NB4 (cell line): ENCODE measurements at regions not wholly inside any gene's neighbourhood (a gene's known extent, or its start where the extent isn't known, plus 50 kb on each side); places are given as distances from the start of the nearest gene placed in this dataset.

Experiments used
- DNase-seq: peaks from one replicate; pipeline ENCODE4 v3.0.0; 2010; ENCODE audit warnings: low read depth
- H3K4me3 ChIP-seq: one replicate; pipeline ENCODE4 v1.5.1; 2011; ENCODE audit warnings: mild to moderate bottlenecking, low read depth, low read length, moderate library complexity
- MYC ChIP-seq: IDR thresholded peaks from 2 replicates; pipeline ENCODE4 v1.6.1; 2011; ENCODE audit warnings: low read depth, low read length
- POLR2A ChIP-seq: IDR thresholded peaks from 2 replicates; pipeline ENCODE4 v1.6.1; 2011; ENCODE audit warnings: mild to moderate bottlenecking; ENCODE audit not compliant: insufficient read length; ENCODE audit errors: extremely low read depth
- TF ChIP-seq, protein P1 (sequence below): IDR thresholded peaks from 2 replicates; pipeline ENCODE4 v1.6.1; 2011; ENCODE audit warnings: low read depth, low read length
- TF ChIP-seq, protein P2 (sequence below): IDR thresholded peaks from one replicate; pipeline ENCODE4 v1.5.1; 2012; ENCODE audit warnings: low read depth, low read length

GRCh38 chr4:35175894-35176293 is 1068.4 kb downstream of the ARAP2 start:
- DNase-seq, result no peak
- TF ChIP-seq, protein P1, sequence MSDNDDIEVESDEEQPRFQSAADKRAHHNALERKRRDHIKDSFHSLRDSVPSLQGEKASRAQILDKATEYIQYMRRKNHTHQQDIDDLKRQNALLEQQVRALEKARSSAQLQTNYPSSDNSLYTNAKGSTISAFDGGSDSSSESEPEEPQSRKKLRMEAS, result no peak
- TF ChIP-seq MYC (no peak), POLR2A (no peak)
- TF ChIP-seq, protein P2, sequence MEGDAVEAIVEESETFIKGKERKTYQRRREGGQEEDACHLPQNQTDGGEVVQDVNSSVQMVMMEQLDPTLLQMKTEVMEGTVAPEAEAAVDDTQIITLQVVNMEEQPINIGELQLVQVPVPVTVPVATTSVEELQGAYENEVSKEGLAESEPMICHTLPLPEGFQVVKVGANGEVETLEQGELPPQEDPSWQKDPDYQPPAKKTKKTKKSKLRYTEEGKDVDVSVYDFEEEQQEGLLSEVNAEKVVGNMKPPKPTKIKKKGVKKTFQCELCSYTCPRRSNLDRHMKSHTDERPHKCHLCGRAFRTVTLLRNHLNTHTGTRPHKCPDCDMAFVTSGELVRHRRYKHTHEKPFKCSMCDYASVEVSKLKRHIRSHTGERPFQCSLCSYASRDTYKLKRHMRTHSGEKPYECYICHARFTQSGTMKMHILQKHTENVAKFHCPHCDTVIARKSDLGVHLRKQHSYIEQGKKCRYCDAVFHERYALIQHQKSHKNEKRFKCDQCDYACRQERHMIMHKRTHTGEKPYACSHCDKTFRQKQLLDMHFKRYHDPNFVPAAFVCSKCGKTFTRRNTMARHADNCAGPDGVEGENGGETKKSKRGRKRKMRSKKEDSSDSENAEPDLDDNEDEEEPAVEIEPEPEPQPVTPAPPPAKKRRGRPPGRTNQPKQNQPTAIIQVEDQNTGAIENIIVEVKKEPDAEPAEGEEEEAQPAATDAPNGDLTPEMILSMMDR, result no peak
- no peak overlapping the region for H3K4me3 ChIP-seq

GRCh38 chr4:35182451-35182850 is 1061.9 kb downstream of the ARAP2 start:
- TF ChIP-seq, protein P1, result no peak
- TF ChIP-seq POLR2A (no peak), MYC (no peak)
- TF ChIP-seq, protein P2, result no peak
- no peak for DNase-seq
- no peak overlapping the region for H3K4me3 ChIP-seq

GRCh38 chr4:35189988-35190613 is 1054.2 kb downstream of the ARAP2 start:
- no peak overlapping the region for H3K4me3 ChIP-seq
- TF ChIP-seq, protein P1, result no peak
- TF ChIP-seq POLR2A (no peak), MYC (no peak)
- TF ChIP-seq, protein P2, result no peak
- DNase-seq, result no peak

- H3K4me3 ChIP-seq, result no peak overlapping the region
- TF ChIP-seq, protein P1, result no peak
- TF ChIP-seq POLR2A (no peak), MYC (no peak)
- TF ChIP-seq, protein P2, result no peak
- DNase-seq, result no peak
Observed at GRCh38 chr4:35201403-35201802, 1042.9 kb downstream of the ARAP2 start.

- H3K4me3 ChIP-seq, result no peak overlapping the region
- no peak for TF ChIP-seq MYC
- TF ChIP-seq, protein P1, result no peak
- TF ChIP-seq, protein P2, result no peak
- DNase-seq, result no peak
Observed at GRCh38 chr4:35216636-35217035, 1027.7 kb downstream of the ARAP2 start.

DNA sequence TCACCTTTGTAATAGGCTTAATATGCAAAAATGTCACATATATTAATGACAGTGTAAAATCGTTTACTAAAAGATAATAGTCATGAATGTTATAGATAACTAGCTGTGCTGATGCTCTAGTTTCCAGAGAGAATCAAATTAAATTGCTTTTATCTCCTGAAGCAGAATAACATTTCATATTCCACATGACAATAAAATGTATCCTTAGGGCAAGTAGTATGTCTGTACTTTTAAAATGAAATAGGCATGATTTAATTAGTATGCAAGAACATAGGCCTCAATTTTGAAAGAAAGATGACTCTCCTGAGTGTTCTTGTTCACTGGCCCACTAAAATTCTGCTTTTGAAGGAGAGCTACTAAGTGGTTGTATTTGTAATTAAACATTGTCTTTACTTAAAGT is 1027.0 kb downstream of the ARAP2 start:
- H3K4me3 ChIP-seq, result no peak overlapping the region
- no peak for TF ChIP-seq MYC
- TF ChIP-seq, protein P1, result no peak
- no peak for TF ChIP-seq POLR2A
- TF ChIP-seq, protein P2, result no peak
- no peak for DNase-seq
